GM12892 (cell line): ENCODE measurements at regions not wholly inside any gene's neighbourhood (a gene's known extent, or its start where the extent isn't known, plus 50 kb on each side); places are given as distances from the start of the nearest gene placed in this dataset.

Source experiments
- POLR2A ChIP-seq: IDR thresholded peaks from 2 replicates; pipeline ENCODE4 v1.6.1; 2011; ENCODE audit warnings: low read depth, low read length, control low read depth
- POLR2AphosphoS5 ChIP-seq: IDR thresholded peaks from 2 replicates; pipeline ENCODE4 v1.6.1; 2011; ENCODE audit warnings: low read depth, low read length, control low read depth
- TAF1 ChIP-seq: IDR thresholded peaks from 2 replicates; pipeline ENCODE4 v1.6.1; 2011; ENCODE audit warnings: low read depth, mild to moderate bottlenecking, control low read depth, low read length, borderline replicate concordance

GRCh38 chr5:82879089-82879488 lies 198.1 kb downstream of the TMEM167A start:
- no peak for TF ChIP-seq POLR2A
- no peak for TF ChIP-seq POLR2AphosphoS5
- TF ChIP-seq TAF1 = no peak
